HG03565 (cell line): ENCODE measurements at regions not wholly inside any gene's neighbourhood (a gene's known extent, or its start where the extent isn't known, plus 50 kb on each side); places are given as distances from the start of the nearest gene placed in this dataset.

Experiments
- ATAC-seq: cut with Tn5 transposase; IDR thresholded peaks from one replicate; pipeline ENCODE4 v1.9.1; 2021; ENCODE audit warnings: mild to moderate bottlenecking, moderate library complexity; ENCODE audit not compliant: unreplicated experiment

- no peak for ATAC-seq
Measured at GRCh38 chr13:109454167-109454917, 332.0 kb downstream of the IRS2 start.

DNA sequence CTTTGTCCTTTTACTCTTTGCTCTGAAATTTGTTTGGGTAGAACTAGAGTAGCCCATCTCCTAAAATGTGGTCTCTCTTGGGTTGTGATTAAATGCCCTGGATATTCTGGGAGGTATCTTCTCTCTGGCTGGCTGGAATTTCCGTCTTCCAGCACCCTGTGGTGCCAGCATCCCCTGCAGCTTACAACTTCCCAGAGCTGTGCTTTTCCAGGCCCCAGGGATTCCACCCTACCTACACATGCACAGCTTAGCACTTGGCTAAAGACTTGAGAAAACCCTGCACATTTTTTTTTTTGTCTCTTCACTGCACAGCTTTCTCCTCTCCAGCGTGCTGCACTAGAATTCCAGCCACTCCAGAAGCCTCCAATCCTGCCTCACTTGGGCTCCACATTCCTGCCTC, 334.7 kb downstream of the IRS2 start:
- no peak for ATAC-seq

- ATAC-seq: no peak
Measured at GRCh38 chr13:109448629-109449028, 337.8 kb downstream of the IRS2 start.

- no peak for ATAC-seq
Measured at GRCh38 chr13:109447667-109448066, 338.7 kb downstream of the IRS2 start.

DNA sequence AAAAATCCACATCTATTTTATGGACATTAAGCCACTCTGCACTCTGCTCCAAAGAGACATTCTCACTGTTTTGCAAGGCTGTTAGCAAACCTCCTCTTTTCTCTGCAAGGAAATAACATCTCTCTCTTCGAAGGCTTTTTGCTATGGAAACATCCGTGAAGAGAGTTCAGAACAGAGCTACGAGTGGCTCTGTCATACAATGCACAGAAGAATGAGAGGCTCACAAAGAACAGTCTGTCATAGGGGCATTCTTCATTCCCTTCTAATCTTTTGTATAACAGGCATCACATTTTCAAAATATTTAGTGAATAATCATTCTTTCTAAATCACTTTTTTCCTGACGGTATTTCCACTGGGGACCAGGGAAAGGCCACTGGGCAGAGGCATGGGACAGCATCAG, 346.1 kb downstream of the IRS2 start:
- ATAC-seq: no peak

- ATAC-seq: no peak
Measured at GRCh38 chr13:109439813-109440212, 346.6 kb downstream of the IRS2 start.

GRCh38 chr13:109436841-109437240, 349.5 kb downstream of the IRS2 start:
- no peak for ATAC-seq

DNA sequence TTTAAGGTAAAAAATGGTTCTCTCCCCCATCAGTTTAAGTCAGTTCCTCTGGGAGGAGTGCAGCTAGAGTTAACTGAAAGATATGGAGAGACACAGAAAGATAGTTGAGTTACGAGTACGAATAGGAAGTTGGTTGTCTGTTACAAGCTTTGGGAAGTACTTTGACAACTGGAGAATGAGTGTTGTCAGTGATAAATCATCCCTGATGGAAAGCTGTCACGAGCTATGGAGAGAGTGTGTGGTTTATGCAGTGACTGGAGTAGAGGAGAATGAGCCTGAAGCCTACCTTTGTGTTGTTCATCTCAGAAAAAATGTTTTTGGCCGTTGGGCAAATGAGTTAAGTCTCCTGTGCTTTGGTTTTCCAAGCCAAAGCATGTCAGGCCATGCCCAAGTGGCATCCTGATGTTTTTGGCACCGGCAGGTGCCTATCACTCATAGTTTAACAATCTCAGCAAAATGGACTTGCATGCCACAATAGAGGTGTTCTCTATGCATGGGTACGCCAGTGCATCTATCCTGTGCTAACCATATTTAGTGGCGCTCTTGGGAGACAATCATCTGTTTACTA, 350.2 kb downstream of the IRS2 start:
- ATAC-seq: no peak

DNA sequence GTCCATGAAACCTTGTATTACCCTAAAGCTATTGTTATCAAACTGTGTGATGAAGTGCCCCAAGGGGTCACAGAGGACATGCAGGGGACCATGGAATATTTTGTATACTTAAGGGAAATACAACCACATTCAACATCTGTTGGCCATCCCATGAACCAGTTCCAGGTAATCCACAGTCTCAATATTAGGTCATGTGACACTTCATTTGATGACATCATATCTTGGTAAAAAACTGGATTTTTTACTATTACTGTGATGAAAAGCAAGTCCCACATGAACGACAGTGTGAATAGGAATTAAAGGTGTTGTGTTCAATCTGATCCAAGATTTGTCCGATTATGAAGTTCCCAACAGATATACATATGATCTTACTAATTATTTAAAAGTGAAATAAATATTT, 355.2 kb downstream of the IRS2 start:
- no peak for ATAC-seq

DNA sequence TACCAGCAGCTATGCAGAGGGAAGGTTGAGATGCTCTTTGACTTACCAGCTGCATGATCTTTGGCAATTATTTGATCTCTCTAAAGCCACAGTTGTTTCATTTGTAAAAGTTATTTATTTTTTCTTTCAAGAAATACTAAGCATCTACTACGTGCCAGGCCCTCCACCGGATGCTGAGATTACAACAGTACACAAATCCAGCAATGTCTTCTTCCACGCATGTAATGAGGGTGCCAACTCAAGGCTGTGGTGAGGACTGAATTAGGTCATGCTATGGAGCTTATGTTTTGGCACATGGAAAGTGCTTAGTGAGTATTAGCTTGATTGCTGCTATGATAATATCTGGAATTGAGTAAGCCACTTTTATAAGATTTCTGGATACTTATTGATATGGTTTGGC, 358.2 kb downstream of the IRS2 start:
- no peak for ATAC-seq

DNA sequence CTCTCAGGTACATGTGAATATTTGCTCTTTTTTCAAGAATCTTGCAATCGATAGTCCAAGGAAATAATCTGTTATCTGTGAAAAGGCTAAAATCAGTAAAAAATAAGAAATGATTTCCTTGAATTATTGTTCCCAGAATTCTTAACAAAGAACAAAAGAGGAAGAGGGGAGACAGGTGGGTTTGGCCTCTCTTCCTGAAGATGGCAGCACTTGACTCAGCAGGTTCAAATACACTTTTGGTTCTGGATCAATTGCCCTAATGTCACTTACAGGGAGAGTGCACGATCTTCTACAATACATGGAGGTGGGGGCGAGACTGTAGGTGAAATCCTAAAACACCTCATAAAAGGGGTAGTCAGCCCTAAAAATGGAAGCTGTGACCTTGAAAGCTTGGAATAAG, 358.7 kb downstream of the IRS2 start:
- ATAC-seq: no peak

- ATAC-seq: no peak
Measured at GRCh38 chr13:109427148-109427547, 359.2 kb downstream of the IRS2 start.

GRCh38 chr13:109426690-109426990, 359.7 kb downstream of the IRS2 start:
- no peak for ATAC-seq

- ATAC-seq: no peak
Measured at GRCh38 chr13:109425821-109426689, 360.3 kb downstream of the IRS2 start.

DNA sequence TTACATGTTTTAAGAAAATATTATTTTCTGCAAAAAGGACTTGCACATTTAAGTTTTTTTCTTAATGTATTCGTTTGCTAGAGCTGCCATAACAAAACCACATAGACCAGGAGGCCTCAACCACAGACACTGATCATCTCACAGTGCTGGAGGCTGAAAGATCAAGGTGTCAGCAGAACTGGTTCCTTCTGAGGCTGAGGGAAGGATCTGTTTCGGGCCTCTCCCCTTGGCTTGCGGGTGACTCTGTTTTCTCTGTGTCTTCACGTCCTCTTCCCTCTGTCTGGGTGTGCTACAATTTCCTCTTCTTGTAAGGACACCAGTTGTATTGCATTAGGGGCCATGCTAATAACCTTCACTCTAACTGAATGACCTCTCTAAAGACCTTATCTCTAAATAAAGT, 364.2 kb downstream of the IRS2 start:
- ATAC-seq: no peak

DNA sequence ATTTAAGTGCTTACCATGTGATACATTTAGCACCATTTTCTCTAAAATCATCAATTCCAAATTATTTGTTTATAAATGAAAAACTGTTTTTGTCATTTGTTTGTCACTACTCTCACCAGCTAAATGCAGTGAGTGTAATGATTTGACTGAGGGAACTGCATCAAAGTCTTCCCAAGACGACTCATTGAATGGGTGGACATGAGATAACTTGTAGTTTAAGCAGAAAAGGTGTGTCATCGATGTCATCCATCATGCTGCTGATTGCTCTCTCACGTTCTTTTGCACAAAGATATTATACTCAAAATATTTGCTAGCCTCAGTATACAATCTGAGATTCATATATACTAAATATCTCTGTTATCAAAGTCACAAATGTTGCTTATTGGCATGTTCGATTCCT, 366.5 kb downstream of the IRS2 start:
- no peak for ATAC-seq

DNA sequence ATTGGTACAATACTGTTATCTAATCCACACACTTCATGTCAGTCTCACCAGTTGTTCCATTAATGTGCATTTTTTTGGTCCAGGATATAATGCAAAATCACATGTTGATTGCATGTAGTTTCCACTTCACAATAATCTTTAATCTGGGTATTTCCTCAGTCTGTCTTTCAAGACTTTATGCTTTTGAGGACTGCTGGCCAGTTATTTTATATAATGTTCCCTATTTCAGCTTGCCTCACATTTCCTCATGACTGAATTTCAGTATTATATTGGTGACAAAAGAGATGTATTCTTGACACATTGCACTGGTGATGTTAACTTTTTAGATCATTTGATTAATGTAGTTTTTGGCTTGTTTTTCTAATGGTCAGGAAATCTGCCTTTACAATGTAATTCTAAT, 368.3 kb downstream of the IRS2 start:
- ATAC-seq: no peak

DNA sequence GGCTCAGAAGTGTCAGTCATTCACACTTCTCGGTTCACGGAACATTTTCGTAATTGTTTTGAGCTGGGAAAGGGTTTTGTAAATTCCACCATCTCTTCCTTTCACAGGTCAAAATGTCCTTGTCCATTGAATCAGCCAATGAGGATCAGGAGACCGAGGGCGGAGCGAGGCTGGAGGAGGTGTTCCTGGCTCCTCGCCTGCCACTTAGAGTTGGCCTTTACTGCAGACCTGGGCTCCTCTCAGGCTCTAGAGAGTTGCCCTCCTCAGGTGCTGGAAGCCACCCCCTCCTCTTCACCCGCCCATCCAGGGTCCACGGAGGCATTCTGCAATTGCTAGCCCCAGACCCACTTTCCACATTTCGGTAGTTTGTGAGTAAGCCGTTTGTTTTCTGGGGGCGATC, 370.4 kb downstream of the IRS2 start:
- no peak for ATAC-seq

DNA sequence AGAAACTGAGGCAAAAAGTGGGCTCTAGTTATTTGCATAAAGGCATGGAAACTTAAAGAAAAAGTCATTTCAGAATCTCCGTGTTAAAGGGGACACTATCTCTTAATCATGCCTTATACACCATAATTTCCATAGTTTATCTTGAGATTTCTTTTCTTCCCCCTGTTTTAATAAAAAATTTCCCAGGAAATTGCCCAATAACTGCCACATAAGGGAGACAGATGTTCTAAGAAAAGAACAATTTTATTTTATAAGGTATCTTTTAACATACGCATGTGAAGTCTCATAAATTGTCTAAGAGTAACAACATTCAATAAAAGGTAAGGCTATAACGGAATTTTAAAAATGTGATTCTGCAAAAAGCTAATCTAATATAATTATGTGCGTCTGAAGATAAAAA, 371.3 kb downstream of the IRS2 start:
- ATAC-seq: no peak

DNA sequence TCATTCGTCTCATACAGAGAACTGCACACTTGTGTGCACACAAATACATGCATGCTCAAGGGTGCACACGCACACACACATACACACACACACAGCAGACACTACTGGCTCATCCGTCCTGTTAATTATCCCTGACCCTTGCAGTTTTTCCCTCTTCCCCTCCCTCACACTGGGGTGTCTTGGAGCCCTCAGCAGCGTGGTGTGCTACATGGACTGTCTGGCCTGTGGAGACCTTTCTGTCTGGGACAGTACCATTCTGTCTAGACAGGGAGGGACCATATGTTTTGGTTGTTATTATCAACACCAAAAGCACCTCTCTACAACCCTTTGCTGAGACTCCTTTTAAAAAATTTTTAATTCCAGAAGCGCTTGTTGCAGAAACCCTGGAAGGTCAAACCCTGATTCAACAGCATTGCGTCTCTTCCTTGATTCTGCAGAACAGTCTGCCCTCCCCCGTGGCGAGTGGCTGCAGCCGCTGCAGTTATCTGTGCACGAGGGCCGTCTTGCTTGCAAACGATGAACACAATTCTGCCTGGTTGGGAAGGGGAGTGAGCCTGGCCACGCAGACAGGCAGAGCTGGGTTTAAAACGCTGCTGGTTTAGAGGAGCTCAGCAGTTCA, 374.0 kb downstream of the IRS2 start:
- ATAC-seq: no peak

DNA sequence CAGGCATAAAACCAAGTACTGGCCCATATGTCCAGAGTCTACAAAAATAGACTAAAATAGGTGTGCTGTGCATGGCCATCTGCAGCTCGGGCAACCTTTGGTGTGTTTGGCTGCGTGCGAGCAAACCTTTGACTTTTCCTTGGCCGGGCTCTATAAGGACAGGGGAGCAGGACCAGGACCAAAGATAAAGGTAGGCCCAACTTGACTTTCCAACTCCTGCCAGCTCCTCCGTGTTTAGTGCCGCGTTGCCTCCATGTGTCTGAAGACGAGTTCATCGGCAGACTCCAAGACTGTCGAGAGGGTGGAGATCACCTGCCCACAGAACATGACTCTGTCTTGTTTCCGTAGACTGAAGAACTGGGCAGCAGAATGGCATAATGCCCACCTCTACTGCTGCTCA, 375.5 kb downstream of the IRS2 start:
- no peak for ATAC-seq
